HUDEP-2 (cell line): ENCODE measurements at regions not wholly inside any gene's neighbourhood (a gene's known extent, or its start where the extent isn't known, plus 50 kb on each side); places are given as distances from the start of the nearest gene placed in this dataset.

Experiments
- DNase-seq, 76 experiments: peaks; one replicate each; lab custom pipeline; 2025; ENCODE audit not compliant: unreplicated experiment in 76 of 76; lab: John Stamatoyannopoulos, UW

DNA sequence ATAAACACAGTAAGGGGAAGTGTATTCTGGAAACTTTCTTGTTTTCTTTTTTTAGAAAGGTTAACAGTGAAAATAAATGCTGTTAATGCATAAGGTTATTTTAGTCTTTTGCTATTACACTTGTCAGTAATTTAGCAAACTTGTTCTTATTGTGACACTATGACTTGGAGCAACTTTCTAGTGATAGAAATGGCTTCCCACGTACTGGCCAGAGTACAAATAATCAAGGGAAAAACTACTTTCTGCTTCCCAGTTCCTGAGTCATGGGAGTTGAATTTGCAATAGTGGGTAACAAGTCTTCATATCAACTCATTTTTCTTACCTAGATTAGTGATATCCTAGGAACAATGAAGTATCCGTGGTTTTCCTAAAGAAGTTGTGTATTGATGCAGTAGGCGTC, 1072.3 kb downstream of the FLRT2 start:
- no peak for DNase-seq

- no peak for DNase-seq
Measured at GRCh38 chr14:86601813-86602212, 1071.9 kb downstream of the FLRT2 start.

GRCh38 chr14:86597279-86597678, 1067.3 kb downstream of the FLRT2 start:
- no peak for DNase-seq

- DNase-seq = no peak
Measured at GRCh38 chr14:86596024-86596423, 1066.1 kb downstream of the FLRT2 start.

- no peak for DNase-seq
Measured at GRCh38 chr14:86575141-86575540, 1045.2 kb downstream of the FLRT2 start.

GRCh38 chr14:86574778-86575129, 1044.8 kb downstream of the FLRT2 start:
- no peak for DNase-seq

- no peak for DNase-seq
Measured at GRCh38 chr14:86574051-86574777, 1044.3 kb downstream of the FLRT2 start.

DNA sequence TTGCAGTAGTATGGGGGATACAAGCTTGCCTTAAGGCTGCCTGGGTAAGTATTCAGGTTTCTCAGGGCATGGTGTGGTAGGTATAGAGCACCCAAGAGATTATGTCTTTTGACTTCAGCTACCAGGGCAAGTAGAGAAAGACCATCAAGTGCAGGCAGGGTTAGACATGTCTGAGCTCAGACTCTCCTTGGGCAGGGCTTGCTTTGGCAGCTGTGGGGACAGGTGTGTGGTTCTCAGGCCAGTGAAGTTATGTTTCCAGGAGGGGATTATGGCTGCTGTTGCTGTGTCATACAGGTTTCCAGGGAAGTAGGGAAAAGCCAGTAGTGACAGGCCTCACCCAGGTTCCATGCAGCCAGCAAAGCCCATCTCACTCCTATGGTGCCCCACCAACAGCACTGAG, 1040.4 kb downstream of the FLRT2 start:
- DNase-seq = no peak

DNA sequence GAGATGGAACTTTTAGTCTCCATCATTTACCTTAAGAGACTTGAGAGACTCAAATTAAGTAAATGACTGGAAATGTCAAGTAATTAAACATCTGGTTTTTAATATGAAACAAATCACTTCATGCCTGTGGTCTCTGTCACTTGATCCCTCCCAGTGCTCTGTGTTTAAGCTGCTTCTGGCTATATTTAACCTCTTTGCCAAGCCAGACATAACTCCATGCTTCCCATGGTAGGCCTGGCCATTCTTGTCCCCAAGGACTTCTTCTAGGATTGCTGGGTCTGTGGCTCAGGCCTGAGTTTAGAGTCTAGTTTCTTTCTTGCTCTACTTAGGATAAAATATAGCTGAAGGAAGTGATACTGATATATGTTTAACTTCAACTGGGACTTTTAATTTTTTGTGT, 1013.6 kb downstream of the FLRT2 start:
- no peak for DNase-seq

DNA sequence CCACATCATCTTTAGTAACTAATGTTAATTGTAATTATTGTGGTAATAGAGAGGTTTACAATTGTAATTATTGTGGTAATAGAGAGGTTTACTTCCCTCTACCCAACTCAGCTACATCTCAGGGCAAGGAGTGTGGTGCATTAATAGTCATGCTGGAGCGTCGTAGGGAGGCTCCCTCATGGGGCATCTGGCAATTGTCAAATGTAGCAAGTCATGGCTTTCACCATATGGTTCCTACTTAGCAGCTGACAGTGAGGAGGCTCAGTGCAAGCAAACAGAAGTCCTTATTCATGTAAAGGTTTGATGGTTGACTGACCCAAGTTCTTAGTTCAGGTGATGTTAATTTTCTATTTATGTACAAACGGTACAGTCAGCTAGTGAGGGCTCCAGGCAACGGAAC, 1012.0 kb downstream of the FLRT2 start:
- no peak for DNase-seq

DNA sequence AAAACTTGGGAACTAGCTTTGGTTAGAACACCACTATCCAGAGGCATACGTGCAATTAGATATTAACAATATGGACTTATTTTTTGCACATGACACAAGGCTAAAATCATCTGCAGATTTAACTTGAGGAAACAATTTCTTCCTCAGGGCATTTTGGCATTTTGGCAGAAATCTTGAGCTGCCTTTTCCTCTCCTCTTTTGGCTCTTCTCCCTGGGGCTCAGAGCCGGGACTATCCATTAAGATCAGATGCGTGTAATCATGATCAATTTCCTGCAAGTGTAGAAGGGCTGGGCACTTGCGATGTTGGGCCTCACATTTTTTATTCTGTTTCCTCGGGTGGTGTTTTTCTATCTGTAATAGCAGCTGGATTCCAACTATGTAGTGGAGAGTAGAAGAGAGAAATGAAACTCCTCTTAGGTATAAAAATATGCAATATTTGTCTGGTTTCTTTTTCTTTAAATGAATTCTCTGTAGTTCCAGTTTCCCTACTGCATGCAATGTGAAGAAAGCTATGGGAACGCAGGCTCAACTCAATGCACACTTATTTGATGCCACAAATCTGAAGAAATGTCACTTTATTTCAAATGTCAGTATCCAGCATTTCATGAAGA, 1010.8 kb downstream of the FLRT2 start:
- DNase-seq = no peak

- no peak for DNase-seq
Measured at GRCh38 chr14:86539361-86540070, 1009.6 kb downstream of the FLRT2 start.

DNA sequence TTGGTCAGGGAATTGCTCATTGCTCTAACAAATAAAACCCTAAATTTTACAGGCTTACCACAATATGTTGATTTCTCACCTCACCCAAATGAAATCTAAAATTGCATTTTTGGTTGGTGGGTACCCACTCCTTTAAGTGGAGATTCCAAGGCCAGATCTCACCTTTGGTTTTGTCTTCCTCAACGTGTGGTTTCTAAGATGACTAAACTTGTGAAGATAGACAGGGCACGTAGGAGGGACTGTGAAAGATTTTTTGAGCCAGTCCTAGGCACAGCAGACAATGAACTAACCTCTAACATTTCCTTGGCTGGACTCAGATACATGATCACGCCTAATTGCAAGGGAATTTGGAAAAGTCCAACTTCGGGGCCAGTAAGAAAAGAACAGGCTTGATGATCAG, 1003.9 kb downstream of the FLRT2 start:
- DNase-seq = no peak

- no peak for DNase-seq
Measured at GRCh38 chr14:86532219-86532618, 1002.3 kb downstream of the FLRT2 start.

- DNase-seq = no peak
Measured at GRCh38 chr14:86530457-86530856, 1000.5 kb downstream of the FLRT2 start.

- DNase-seq = no peak
Measured at GRCh38 chr14:86527312-86527711, 997.4 kb downstream of the FLRT2 start.

DNA sequence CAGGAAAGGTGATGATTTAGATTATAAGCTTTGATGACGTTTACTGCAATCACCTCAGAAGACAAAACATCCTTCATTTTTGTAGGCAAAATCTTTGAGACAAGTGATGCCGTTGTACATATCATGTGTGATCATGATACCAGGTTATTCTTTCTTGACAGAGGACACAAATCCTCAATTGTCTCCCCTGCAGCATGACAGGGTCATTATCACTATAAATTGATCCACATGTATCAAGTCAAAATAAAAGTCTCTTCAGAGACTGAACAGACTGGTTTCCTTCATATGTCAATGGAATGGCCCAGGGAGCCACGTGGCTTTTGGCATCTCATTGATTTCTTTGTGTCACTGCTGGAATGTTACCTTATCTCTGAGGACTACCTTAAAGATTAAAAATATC, 995.7 kb downstream of the FLRT2 start:
- DNase-seq = no peak

GRCh38 chr14:86521843-86522242, 991.9 kb downstream of the FLRT2 start:
- DNase-seq = no peak

DNA sequence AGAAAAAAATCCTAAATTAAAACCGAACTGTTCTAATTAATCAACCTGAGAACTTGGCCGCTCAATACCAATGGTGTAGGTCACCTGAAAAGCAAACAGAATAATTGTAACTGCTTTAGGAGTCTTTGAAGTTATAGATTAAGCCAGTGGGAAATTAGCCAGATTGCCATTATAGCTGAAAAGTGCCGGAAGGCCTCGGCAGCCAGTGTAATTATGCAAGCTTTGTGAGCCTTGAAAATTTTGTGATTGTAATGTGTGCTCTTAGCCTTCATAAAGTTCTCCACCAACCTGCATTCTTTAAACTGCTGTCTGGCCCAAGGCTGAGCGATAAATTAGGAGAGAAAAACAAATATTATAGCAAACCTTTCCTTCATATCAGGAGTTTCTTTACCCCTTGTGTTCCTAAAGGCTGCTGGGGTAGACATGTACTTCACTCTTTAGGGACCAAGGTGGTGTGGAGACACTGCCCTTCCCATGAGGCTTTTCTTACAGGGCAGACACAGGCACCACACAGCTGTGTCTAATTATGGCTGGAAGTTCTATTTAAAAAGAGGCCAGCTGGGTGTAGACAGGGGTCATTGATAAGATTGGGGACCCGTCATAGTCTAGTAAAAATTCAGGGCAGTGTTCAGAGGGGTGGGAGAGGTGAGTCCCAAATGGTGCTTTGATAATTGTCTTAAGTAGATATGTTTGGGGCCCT, 991.2 kb downstream of the FLRT2 start:
- no peak for DNase-seq

GRCh38 chr14:86518298-86518697, 988.4 kb downstream of the FLRT2 start:
- no peak for DNase-seq

GRCh38 chr14:86515195-86515594, 985.3 kb downstream of the FLRT2 start:
- DNase-seq = no peak
